Heart left ventricle (tissue), 16 donors: ENCODE measurements at regions not wholly inside any gene's neighbourhood (a gene's known extent, or its start where the extent isn't known, plus 50 kb on each side); places are given as distances from the start of the nearest gene placed in this dataset.

Experiments used
- ATAC-seq, 4 donors: fragments of 200-7000 bp; cut with Tn5 transposase; one replicate each; pipeline ENCODE4 v1.9.1; 2020 to 2022; ENCODE audit warnings: moderate library complexity in 4 of 4, mild to moderate bottlenecking in 3 of 4, moderate number of reproducible peaks in 1 of 4
- DNase-seq, 5 donors: peaks; one replicate each; pipeline ENCODE4 v3.0.0-alpha.2; 2020
- H3K27ac ChIP-seq, 12 donors: fragments of 200-600 bp; sonication (generic) in 4 of 12; one replicate each; pipeline versions ENCODE4 v1.5.0 to v1.8.0; 2016 to 2022; ENCODE audit warnings: mild to moderate bottlenecking in 2 of 12
- H3K27me3 ChIP-seq, 9 donors: fragments of 200-600 bp; sonication (generic) in 2 of 9; one replicate each; pipeline versions ENCODE4 v1.5.1 to v1.8.0; 2016 to 2022; ENCODE audit warnings: mild to moderate bottlenecking in 3 of 9
- H3K36me3 ChIP-seq, 9 donors: fragments of 200-600 bp; sonication (generic) in 2 of 9; one replicate each; pipeline versions ENCODE4 v1.5.0 to v1.8.0; 2018 to 2022; ENCODE audit warnings: mild to moderate bottlenecking in 2 of 9
- H3K4me1 ChIP-seq, 12 donors: fragments of 200-600 bp; sonication (generic) in 4 of 12; one replicate each; pipeline versions ENCODE4 v1.5.0 to v1.8.0; 2016 to 2022; ENCODE audit warnings: mild to moderate bottlenecking in 3 of 12
- H3K4me3 ChIP-seq, 12 donors: fragments of 200-600 bp; sonication (generic) in 4 of 12; one replicate each; pipeline versions ENCODE4 v1.5.0 to v1.8.0; 2017 to 2022; ENCODE audit warnings: mild to moderate bottlenecking in 9 of 12, moderate library complexity in 4 of 12
- H3K9me3 ChIP-seq, 12 donors: fragments of 200-600 bp; sonication (generic) in 4 of 12; one replicate each; pipeline versions ENCODE4 v1.5.0 to v1.8.0; 2016 to 2022; ENCODE audit warnings: mild to moderate bottlenecking in 1 of 12
- CTCF ChIP-seq, 12 donors: fragments of 200-600 bp; sonication (generic) in 4 of 12; IDR thresholded peaks; one replicate each; pipeline versions ENCODE4 v1.5.0 to v1.8.0; 2018 to 2022; ENCODE audit warnings: antibody characterized with exemption in 12 of 12, mild to moderate bottlenecking in 5 of 12
- POLR2A ChIP-seq, 2 donors: fragments of 450-650 bp; IDR thresholded peaks; one replicate each; pipeline ENCODE4 v1.6.1; 2017; ENCODE audit warnings: antibody characterized with exemption in 2 of 2, mild to moderate bottlenecking in 2 of 2, moderate library complexity in 2 of 2
- WGBS, 4 donors: extraction: QIAGEN DNeasy Blood & Tissue Kit in 2 of 4; methylation state at CpG; one replicate each; pipeline versions ENCODE4 v1.1.5 to v1.1.7; 2013 to 2018; 5-methylcytosine and 5-hydroxymethylcytosine counted together
- intact Hi-C, 10 donors: fragments of 100-400 bp; cut with DNase I; formaldehyde crosslinking; loops; one replicate each; pipeline versions ENCODE4 v1.11.1 to v1.14.2; 2022
- donor health status: ischemic (EF 13 %, LVEDD 7.1; RV severe dilation, severe dysfunction).
- donor health status: healthy with polysubstance abuse.
- donor health status: DM: no; HTN: yes; CAD: no.
- donor health status: DM: no; HTN: no; CAD: no.
- donor health status: ischemic (EF 25% LVEDD 6.9; RV normal size, moderate dysfunction).
- donor health status: ischemic (EF 25% LVEDD 5.7; RV mildly dilated, moderate dysfunction).
- donor health status: healthy.
- donor health status: DM: yes; HTN: yes; CAD: no.
- donor health status: ischemic (EF 35%, LVEDD 5.7; RV mildly dilated, moderate dysfunction).
- donor health status: nonischemic (EF 11% LVEDD 7.7; RV severe dilation, severe dysfunction).
- donor health status: DM: yes; HTN: yes; CAD: no.
- donor health status: PGD.
- donor health status: ischemic (EF 29% LVEDD 5.4; RV normal size, mild dysfunction).
- donor health status: nonischemic (EF 23%, LVEDD 6.1; RV moderate dilation, normal function).

- DNase-seq (peak in 1 of 5 donors; percentile 25), ATAC-seq (no peak)
- no peak overlapping the region for H3K4me3 ChIP-seq
- intact Hi-C loops, result no loop called here
- TF ChIP-seq CTCF (IDR thresholded peaks at IDR 0.05) (no peak), POLR2A (IDR thresholded peaks at IDR 0.05) (no peak)
- H3K27ac ChIP-seq, result no peak overlapping the region
- peaks cover 0 to under 1% (median 0%) of the 10 kb centered on the region in 12 donors for H3K4me1 ChIP-seq
- no peaks in the 10 kb centered on the region for H3K36me3 ChIP-seq
- peaks cover 0 to 4% (median 0%) of the 10 kb centered on the region in 9 donors for H3K27me3 ChIP-seq
- 70 to 85% (median 84%) methylated on average over 3 of the region's 3 CpGs for WGBS, 4 donors
- H3K9me3 ChIP-seq, result peaks cover 0 to 3% (median 0%) of the 10 kb centered on the region in 12 donors
Measured at GRCh38 chr9:86629530-86629929, 275.3 kb upstream of the TUT7 start.

GRCh38 chr9:86626802-86627201 lies 272.6 kb upstream of the TUT7 start:
- TF ChIP-seq CTCF (IDR thresholded peaks at IDR 0.05), result no peak
- ATAC-seq (no peak), DNase-seq (no peak)
- H3K4me1 ChIP-seq, result peaks cover 0 to 3% (median 0%) of the 10 kb centered on the region in 12 donors
- WGBS, 4 donors, result 86 to 94% (median 92%) methylated on average over 5 of the region's 5 CpGs
- H3K4me3 ChIP-seq, result no peak overlapping the region
- H3K27me3 ChIP-seq, result no peaks in the 10 kb centered on the region
- no peaks in the 10 kb centered on the region for H3K36me3 ChIP-seq
- H3K9me3 ChIP-seq, result no peaks in the 10 kb centered on the region
- intact Hi-C loops, result no loop called here
- H3K27ac ChIP-seq, result no peak overlapping the region

GRCh38 chr9:86624630-86625029 lies 270.4 kb upstream of the TUT7 start:
- H3K27me3 ChIP-seq, result no peaks in the 10 kb centered on the region
- peaks cover 0 to 3% (median 0%) of the 10 kb centered on the region in 12 donors for H3K4me1 ChIP-seq
- WGBS, 4 donors, result 63 to 79% (median 68%) methylated on average over 5 of the region's 5 CpGs
- H3K4me3 ChIP-seq, result no peak overlapping the region
- DNase-seq (no peak), ATAC-seq (no peak)
- no peaks in the 10 kb centered on the region for H3K36me3 ChIP-seq
- TF ChIP-seq CTCF (IDR thresholded peaks at IDR 0.05) (no peak), POLR2A (IDR thresholded peaks at IDR 0.05) (no peak)
- intact Hi-C loops, result no loop called here
- no peaks in the 10 kb centered on the region for H3K9me3 ChIP-seq
- H3K27ac ChIP-seq, result peak overlapping the region in 2 of 12 donors; percentile 21 to 24

GRCh38 chr9:86614871-86615849 lies 260.9 kb upstream of the TUT7 start:
- 70 to 76% (median 74%) methylated on average over 6 of the region's 6 CpGs for WGBS, 4 donors
- intact Hi-C loops, result loop anchor here in 4 of 10 donors (2.0 to 10.0 kb wide), 3 partner anchors 330 to 710 kb away; partner anchors contain the start of gene GAS1 (in 1 of the 4)

More at GRCh38 chr9:86614871-86615849, 260.9 kb upstream of the TUT7 start:
- H3K4me3 ChIP-seq, result no peak overlapping the region
- TF ChIP-seq POLR2A (IDR thresholded peaks at IDR 0.05), result no peak
- TF ChIP-seq CTCF (IDR thresholded peaks at IDR 0.05), result peak; percentile 19 to 56 (median 41)
- H3K9me3 ChIP-seq, result no peaks in the 10 kb centered on the region
- no peak overlapping the region for H3K27ac ChIP-seq
- H3K36me3 ChIP-seq, result no peaks in the 10 kb centered on the region
- H3K4me1 ChIP-seq, result peaks cover 0 to 8% (median 0%) of the 10 kb centered on the region in 12 donors
- H3K27me3 ChIP-seq, result no peaks in the 10 kb centered on the region
- ATAC-seq, result no peak
- DNase-seq, result no peak
